GM10266 (cell line): ENCODE measurements at regions not wholly inside any gene's neighbourhood (a gene's known extent, or its start where the extent isn't known, plus 50 kb on each side); places are given as distances from the start of the nearest gene placed in this dataset.

Experiments used
- DNase-seq: peaks from one replicate; pipeline ENCODE4 v3.0.0; 2012; ENCODE audit errors: extremely low spot score
- CTCF ChIP-seq: IDR thresholded peaks from 2 replicates; pipeline ENCODE4 v1.5.1; 2012; ENCODE audit warnings: mild to moderate bottlenecking, low read depth; ENCODE audit not compliant: control insufficient read depth, insufficient read depth; ENCODE audit errors: missing control alignments

- no peak for TF ChIP-seq CTCF
- no peak for DNase-seq
Measured at GRCh38 chr16:79876332-79876730, 275.8 kb upstream of the MAF start.

GRCh38 chr16:79874391-79874790, 273.9 kb upstream of the MAF start:
- no peak for DNase-seq
- TF ChIP-seq CTCF = no peak

- no peak for DNase-seq
- no peak for TF ChIP-seq CTCF
Measured at GRCh38 chr16:79873825-79874224, 273.3 kb upstream of the MAF start.

- no peak for DNase-seq
- TF ChIP-seq CTCF = no peak
Measured at GRCh38 chr16:79871906-79872305, 271.4 kb upstream of the MAF start.

- DNase-seq = no peak
- no peak for TF ChIP-seq CTCF
Measured at GRCh38 chr16:79870016-79870886, 269.7 kb upstream of the MAF start.

- DNase-seq = no peak
- no peak for TF ChIP-seq CTCF
Measured at GRCh38 chr16:79869304-79870015, 268.9 kb upstream of the MAF start.

- no peak for TF ChIP-seq CTCF
- DNase-seq = no peak
Measured at GRCh38 chr16:79868841-79869240, 268.3 kb upstream of the MAF start.
